ENCODE measurements at regions not wholly inside any gene's neighbourhood (a gene's known extent, or its start where the extent isn't known, plus 50 kb on each side); places are given as distances from the start of the nearest gene placed in this dataset.

DNA sequence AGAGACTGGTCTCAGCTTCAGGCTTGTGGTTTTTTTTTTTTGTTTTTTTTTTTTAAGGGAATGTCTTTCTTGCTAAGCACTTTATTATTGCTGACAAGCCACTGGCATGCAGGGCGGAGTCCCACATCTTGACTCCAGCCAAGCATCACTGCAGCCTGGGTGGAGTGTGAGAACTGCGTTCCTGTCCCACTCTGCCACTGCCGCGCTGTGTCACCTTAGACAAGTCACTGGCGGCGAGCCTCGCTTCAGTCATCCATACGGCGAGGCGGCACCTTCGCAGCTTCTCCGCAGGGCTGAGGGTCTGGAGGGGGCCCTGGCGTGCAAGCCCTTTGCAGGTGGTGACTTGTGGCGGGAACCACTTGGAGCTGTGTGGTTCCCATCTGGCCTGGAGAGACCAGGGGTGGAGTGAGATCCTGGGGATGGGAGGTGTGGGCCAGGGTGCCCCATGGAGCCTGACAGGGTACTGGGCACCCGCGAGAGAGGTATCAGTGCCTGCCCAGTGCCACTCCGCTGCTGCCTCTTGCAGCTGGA is 99.1 kb upstream of the CIBAR2 start:
- H3K9me3 ChIP-seq: no peaks in the 10 kb centered on the region
- no peaks in the 10 kb centered on the region for H3K9me2 ChIP-seq
- TF ChIP-seq SMC3 (IDR thresholded peaks at IDR 0.05; ENCODE audit: low read depth, low read length) (no peak), JUND (IDR thresholded peaks at IDR 0.05) (no peak), RAD21 (IDR thresholded peaks at IDR 0.05; ENCODE audit: low read length) (no peak)
- TF ChIP-seq, protein P1, sequence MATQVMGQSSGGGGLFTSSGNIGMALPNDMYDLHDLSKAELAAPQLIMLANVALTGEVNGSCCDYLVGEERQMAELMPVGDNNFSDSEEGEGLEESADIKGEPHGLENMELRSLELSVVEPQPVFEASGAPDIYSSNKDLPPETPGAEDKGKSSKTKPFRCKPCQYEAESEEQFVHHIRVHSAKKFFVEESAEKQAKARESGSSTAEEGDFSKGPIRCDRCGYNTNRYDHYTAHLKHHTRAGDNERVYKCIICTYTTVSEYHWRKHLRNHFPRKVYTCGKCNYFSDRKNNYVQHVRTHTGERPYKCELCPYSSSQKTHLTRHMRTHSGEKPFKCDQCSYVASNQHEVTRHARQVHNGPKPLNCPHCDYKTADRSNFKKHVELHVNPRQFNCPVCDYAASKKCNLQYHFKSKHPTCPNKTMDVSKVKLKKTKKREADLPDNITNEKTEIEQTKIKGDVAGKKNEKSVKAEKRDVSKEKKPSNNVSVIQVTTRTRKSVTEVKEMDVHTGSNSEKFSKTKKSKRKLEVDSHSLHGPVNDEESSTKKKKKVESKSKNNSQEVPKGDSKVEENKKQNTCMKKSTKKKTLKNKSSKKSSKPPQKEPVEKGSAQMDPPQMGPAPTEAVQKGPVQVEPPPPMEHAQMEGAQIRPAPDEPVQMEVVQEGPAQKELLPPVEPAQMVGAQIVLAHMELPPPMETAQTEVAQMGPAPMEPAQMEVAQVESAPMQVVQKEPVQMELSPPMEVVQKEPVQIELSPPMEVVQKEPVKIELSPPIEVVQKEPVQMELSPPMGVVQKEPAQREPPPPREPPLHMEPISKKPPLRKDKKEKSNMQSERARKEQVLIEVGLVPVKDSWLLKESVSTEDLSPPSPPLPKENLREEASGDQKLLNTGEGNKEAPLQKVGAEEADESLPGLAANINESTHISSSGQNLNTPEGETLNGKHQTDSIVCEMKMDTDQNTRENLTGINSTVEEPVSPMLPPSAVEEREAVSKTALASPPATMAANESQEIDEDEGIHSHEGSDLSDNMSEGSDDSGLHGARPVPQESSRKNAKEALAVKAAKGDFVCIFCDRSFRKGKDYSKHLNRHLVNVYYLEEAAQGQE (IDR thresholded peaks at IDR 0.05; ENCODE audit: low read depth, low read length): no peak
- TF ChIP-seq, protein P2, sequence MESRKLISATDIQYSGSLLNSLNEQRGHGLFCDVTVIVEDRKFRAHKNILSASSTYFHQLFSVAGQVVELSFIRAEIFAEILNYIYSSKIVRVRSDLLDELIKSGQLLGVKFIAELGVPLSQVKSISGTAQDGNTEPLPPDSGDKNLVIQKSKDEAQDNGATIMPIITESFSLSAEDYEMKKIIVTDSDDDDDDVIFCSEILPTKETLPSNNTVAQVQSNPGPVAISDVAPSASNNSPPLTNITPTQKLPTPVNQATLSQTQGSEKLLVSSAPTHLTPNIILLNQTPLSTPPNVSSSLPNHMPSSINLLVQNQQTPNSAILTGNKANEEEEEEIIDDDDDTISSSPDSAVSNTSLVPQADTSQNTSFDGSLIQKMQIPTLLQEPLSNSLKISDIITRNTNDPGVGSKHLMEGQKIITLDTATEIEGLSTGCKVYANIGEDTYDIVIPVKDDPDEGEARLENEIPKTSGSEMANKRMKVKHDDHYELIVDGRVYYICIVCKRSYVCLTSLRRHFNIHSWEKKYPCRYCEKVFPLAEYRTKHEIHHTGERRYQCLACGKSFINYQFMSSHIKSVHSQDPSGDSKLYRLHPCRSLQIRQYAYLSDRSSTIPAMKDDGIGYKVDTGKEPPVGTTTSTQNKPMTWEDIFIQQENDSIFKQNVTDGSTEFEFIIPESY (IDR thresholded peaks at IDR 0.05; ENCODE audit: borderline replicate concordance, low read depth): no peak
- TF ChIP-seq, protein P3, sequence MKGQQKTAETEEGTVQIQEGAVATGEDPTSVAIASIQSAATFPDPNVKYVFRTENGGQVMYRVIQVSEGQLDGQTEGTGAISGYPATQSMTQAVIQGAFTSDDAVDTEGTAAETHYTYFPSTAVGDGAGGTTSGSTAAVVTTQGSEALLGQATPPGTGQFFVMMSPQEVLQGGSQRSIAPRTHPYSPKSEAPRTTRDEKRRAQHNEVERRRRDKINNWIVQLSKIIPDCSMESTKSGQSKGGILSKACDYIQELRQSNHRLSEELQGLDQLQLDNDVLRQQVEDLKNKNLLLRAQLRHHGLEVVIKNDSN (IDR thresholded peaks at IDR 0.05; ENCODE audit: borderline replicate concordance, low read depth): no peak
- TF ChIP-seq, protein P4, sequence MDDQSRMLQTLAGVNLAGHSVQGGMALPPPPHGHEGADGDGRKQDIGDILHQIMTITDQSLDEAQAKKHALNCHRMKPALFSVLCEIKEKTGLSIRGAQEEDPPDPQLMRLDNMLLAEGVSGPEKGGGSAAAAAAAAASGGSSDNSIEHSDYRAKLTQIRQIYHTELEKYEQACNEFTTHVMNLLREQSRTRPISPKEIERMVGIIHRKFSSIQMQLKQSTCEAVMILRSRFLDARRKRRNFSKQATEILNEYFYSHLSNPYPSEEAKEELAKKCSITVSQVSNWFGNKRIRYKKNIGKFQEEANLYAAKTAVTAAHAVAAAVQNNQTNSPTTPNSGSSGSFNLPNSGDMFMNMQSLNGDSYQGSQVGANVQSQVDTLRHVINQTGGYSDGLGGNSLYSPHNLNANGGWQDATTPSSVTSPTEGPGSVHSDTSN (IDR thresholded peaks at IDR 0.05): peak; percentile 34; the same call in 1 of the 2 replicates
- no peaks in the 10 kb centered on the region for H3K36me3 ChIP-seq (replicated peaks in 1 of 2; ENCODE audit: control insufficient read depth in 1 of 2, insufficient read depth in 2 of 2, low read length in 1 of 2)
- H2AFZ ChIP-seq (ENCODE audit: low read depth): no peak overlapping the region
- peaks cover 10% of the 10 kb centered on the region for H3F3A ChIP-seq (replicated peaks; ENCODE audit: insufficient read depth)
- H3K27me3 ChIP-seq (ENCODE audit: insufficient read depth): no peaks in the 10 kb centered on the region
- peaks cover 17% of the 10 kb centered on the region; the same call in 1 of the 2 replicates for H3K79me2 ChIP-seq (ENCODE audit: insufficient read depth)
- ChIA-PET CTCF (interaction anchor here (0.8 to 1.9 kb wide), 5 partner anchors 9 to 96 kb away, joined by 3 to 10 read pairs (median 4); no protein-coding TSS in a partner anchor), POLR2A (no interaction called here)
- no peak overlapping the region for H3K27ac ChIP-seq (ENCODE audit: low read depth in 2 of 2, low read length in 1 of 2)
- H3K4me1 ChIP-seq (ENCODE audit: control insufficient read depth in 1 of 2, insufficient read depth in 2 of 2, low read depth in 1 of 2, low read length in 1 of 2): peaks cover 27 to 59% of the 10 kb centered on the region in 2 experiments; a peak in 3 of 4 replicates
- no peaks in the 10 kb centered on the region for H4K20me1 ChIP-seq (ENCODE audit: insufficient read depth)
- no peak overlapping the region for H3K4me3 ChIP-seq (ENCODE audit: low read depth in 2 of 2, low read length in 1 of 2)
- WGBS (ENCODE audit: low lambda C conversion rate): 92% methylated on average over 8 of the region's 17 CpGs
- H3K9ac ChIP-seq: no peak overlapping the region
- 0 out of 2 replicates have a peak overlapping the region, but pooled peaks have one; percentile 15 for H3K4me2 ChIP-seq
- DNase-seq: no peak
